ENCODE measurements at regions not wholly inside any gene's neighbourhood (a gene's known extent, or its start where the extent isn't known, plus 50 kb on each side); places are given as distances from the start of the nearest gene placed in this dataset.

- intact Hi-C loops (cut with micrococcal nuclease) (loop anchor here (5.0 kb wide), 2 partner anchors 94 to 169 kb away; partner anchors contain the start of gene TGFBR2), in situ Hi-C loops (cut with MboI; ENCODE audit: low sequenced_read_pairs) (no loop called here), dilution Hi-C loops (cut with HindIII; ENCODE audit: low sequenced_read_pairs, unreplicated experiment) (no loop called here)
- H3K4me1 ChIP-seq (ENCODE audit: control insufficient read depth, insufficient read depth, low read length) = peaks cover 6% of the 10 kb centered on the region
- H3K4ac ChIP-seq (ENCODE audit: low read depth, low read length) = peak overlapping the region; percentile 85
- no peak overlapping the region for H2AK9ac ChIP-seq (replicated peaks; ENCODE audit: low read depth, low read length, poor library complexity)
- no peak overlapping the region for H2BK5ac ChIP-seq (ENCODE audit: low read depth, low read length, poor library complexity, severe bottlenecking)
- no peak for TF ChIP-seq RAD21 (IDR thresholded peaks at IDR 0.05; ENCODE audit: low read length)
- no peak for TF ChIP-seq CHD1 (IDR thresholded peaks at IDR 0.05; ENCODE audit: low read depth, low read length)
- no peak for TF ChIP-seq BHLHE40 (IDR thresholded peaks at IDR 0.05; ENCODE audit: low read depth, low read length)
- TF ChIP-seq SMC3 (IDR thresholded peaks at IDR 0.05; ENCODE audit: low read depth, low read length) = no peak
- no peak for TF ChIP-seq MXI1 (IDR thresholded peaks at IDR 0.05; ENCODE audit: borderline replicate concordance, low read depth, low read length)
- TF ChIP-seq USF2 (IDR thresholded peaks at IDR 0.05; ENCODE audit: low read depth, low read length) = no peak
- WGBS, 2 experiments (ENCODE audit: extremely low coverage in 2 of 2, insufficient read length in 1 of 2) = 100% methylated on average over 2 of the region's 4 CpGs; no CpG with 5 or more reads in 1 of the 2 experiments
- no peaks in the 10 kb centered on the region for H3K36me3 ChIP-seq (ENCODE audit: control insufficient read depth, insufficient read depth, low read length)
- H3K9me1 ChIP-seq (ENCODE audit: insufficient read depth, low read length) = 0 out of 2 replicates have a peak, but pooled peaks cover 3% of the 10 kb centered on the region
- CTCF ChIA-PET = no interaction called here
- no peak overlapping the region for H2AFZ ChIP-seq (replicated peaks; ENCODE audit: low read length, poor library complexity)
- no peak for DNase-seq
- H3K23ac ChIP-seq (ENCODE audit: low read depth, low read length) = no peak overlapping the region
- ATAC-seq (ENCODE audit: low read depth) = no peak
- H3K27me3 ChIP-seq (ENCODE audit: control insufficient read depth, insufficient read depth, low read length) = no peaks in the 10 kb centered on the region
- H3K27ac ChIP-seq (ENCODE audit: insufficient read depth, low read length) = no peak overlapping the region
- peak overlapping the region; percentile 95 for H2BK20ac ChIP-seq (ENCODE audit: low read depth, low read length)
- peak overlapping the region; percentile 69; the same call in 1 of the 2 replicates for H3K18ac ChIP-seq (ENCODE audit: low read depth, low read length)
- no peak overlapping the region for H3K56ac ChIP-seq (ENCODE audit: extremely low read depth, insufficient read depth, low read length)
- H4K91ac ChIP-seq (ENCODE audit: insufficient read depth, low read depth, low read length) = peak overlapping the region; percentile 3; the same call in 1 of the 2 replicates
- peak overlapping the region; percentile 90 for H4K5ac ChIP-seq (ENCODE audit: low read depth, low read length)
- H3K9me3 ChIP-seq (ENCODE audit: control insufficient read depth, insufficient read depth, low read length) = no peaks in the 10 kb centered on the region
- H3K9ac ChIP-seq (ENCODE audit: low read depth, low read length) = no peak overlapping the region
- peak overlapping the region; percentile 77 for H3K14ac ChIP-seq (replicated peaks; ENCODE audit: low read depth, low read length)
- H2AK5ac ChIP-seq (ENCODE audit: low read depth, low read length) = peak overlapping the region; percentile 97
- no TSS peak for BruUV-seq (replicated peaks)
- H4K8ac ChIP-seq (ENCODE audit: low read depth in 2 of 2, low read length in 2 of 2) = 0 out of 4 replicates have a peak overlapping the region, but pooled peaks of 1 of the 2 experiments have one; percentile 16
- no peaks in the 10 kb centered on the region for H4K20me1 ChIP-seq (ENCODE audit: insufficient read depth, low read length)
- H3K4me2 ChIP-seq (ENCODE audit: low read depth, low read length) = no peak overlapping the region
- no peaks in the 10 kb centered on the region for H3K79me1 ChIP-seq (ENCODE audit: low read depth in 1 of 2, low read length in 2 of 2)
- H2BK120ac ChIP-seq (ENCODE audit: low read depth, low read length) = peak overlapping the region; percentile 60; the same call in 1 of the 2 replicates
- peak overlapping the region; percentile 50; the same call in 2 of the 3 replicates for H2BK15ac ChIP-seq (ENCODE audit: low read depth, low read length)
- POLR2A ChIA-PET (ENCODE audit: unreplicated experiment) = no interaction called here
- H3K4me3 ChIP-seq (ENCODE audit: insufficient read depth, low read depth, low read length) = no peak overlapping the region
These were observed 92.8 kb upstream of the TGFBR2 start for GRCh38 chr3:30513374-30514152.

Measured in IMR-90 (cell line).